HCT116 (cell line): ENCODE measurements at regions not wholly inside any gene's neighbourhood (a gene's known extent, or its start where the extent isn't known, plus 50 kb on each side); places are given as distances from the start of the nearest gene placed in this dataset.

Source experiments
- ATAC-seq: fragments of 200-7000 bp; cut with Tn5 transposase; 2 replicates; pipeline ENCODE4 v1.9.1; 2020; ENCODE audit warnings: mild to moderate bottlenecking, moderate library complexity
- BruUV-seq: library from RNA; stranded (reverse); fragments of 400-500 nt; replicated peaks from 2 replicates; lab custom pipeline; 2021; lab: Mats Ljungman, UMichigan
- CTCF ChIA-PET: fragments of 300-600 bp; sonication (Branson Sonifier 250); formaldehyde crosslinking; loops from one replicate; lab custom pipeline; 2021; ENCODE audit warnings: antibody characterized with exemption; lab: Charles Lee
- POLR2A ChIA-PET: fragments of 300-600, 350-600 bp; sonication (Branson Sonifier 250); formaldehyde crosslinking; loops from one replicate; lab custom pipeline; 2021; ENCODE audit warnings: antibody characterized with exemption; lab: Charles Lee
- RAD21 ChIA-PET, 2 experiments: fragments of 300-600 bp; sonication (Branson Sonifier 250); formaldehyde crosslinking; loops; one replicate each; lab custom pipeline; 2023; ENCODE audit warnings: low total read pairs in 2 of 2; ENCODE audit not compliant: uncharacterized antibody in 2 of 2, unreplicated experiment in 2 of 2, low non-redundant PET in 1 of 2; lab: Charles Lee
- DNase-seq: peaks from one replicate; pipeline ENCODE4 v3.0.0-alpha.2; 2010; ENCODE audit warnings: low read depth, low spot score
- H2AFZ ChIP-seq: fragments of 200-600 bp; shearing (Covaris generic), sonication (generic); 2 replicates; pipeline ENCODE4 v1.6.1; 2017; ENCODE audit warnings: low read depth, mixed run types, mixed read lengths, antibody characterized with exemption, low read length; ENCODE audit not compliant: poor library complexity, severe bottlenecking
- H3K27ac ChIP-seq: 2 replicates; pipeline ENCODE4 v1.5.1; 2012; ENCODE audit warnings: low read depth, low read length
- H3K27me3 ChIP-seq: fragments of 200-600 bp; sonication (generic); 2 replicates; pipeline ENCODE4 v1.6.1; 2016; ENCODE audit warnings: mixed run types, low read length, mixed read lengths; ENCODE audit not compliant: insufficient read depth
- H3K36me3 ChIP-seq, 2 experiments: fragments of 200-500 bp in 1 of 2; fragments of 200-600 bp in 1 of 2; sonication (Bioruptor generic) in 1 of 2; sonication (generic) in 1 of 2; 2 replicates each; pipeline versions ENCODE4 v1.5.1 to v1.6.1; 2014 to 2016; ENCODE audit warnings: low read length in 2 of 2, inconsistent platforms in 1 of 2, mixed read lengths in 1 of 2, mixed run types in 1 of 2; ENCODE audit not compliant: insufficient read depth in 2 of 2, control insufficient read depth in 1 of 2
- H3K4me1 ChIP-seq, 2 experiments: fragments of 200-600 bp in 1 of 2; sonication (generic) in 1 of 2; 2 replicates each; pipeline versions ENCODE4 v1.5.1 to v1.6.1; 2012 to 2017; ENCODE audit warnings: low read length in 2 of 2, inconsistent platforms in 1 of 2, mild to moderate bottlenecking in 1 of 2, mixed read lengths in 1 of 2, mixed run types in 1 of 2, moderate library complexity in 1 of 2; ENCODE audit not compliant: insufficient read depth in 2 of 2, control insufficient read depth in 1 of 2
- H3K4me2 ChIP-seq: fragments of 200-600 bp; sonication (generic); 2 replicates; pipeline ENCODE4 v1.6.1; 2017; ENCODE audit warnings: mixed run types, low read length, mixed read lengths
- H3K4me3 ChIP-seq, 2 experiments: fragments of 200-600 bp in 1 of 2; sonication (generic) in 1 of 2; replicated peaks in 1 of 2; 2 replicates each; pipeline ENCODE4 v1.5.1; 2011 to 2016; ENCODE audit warnings: low read length in 2 of 2, control low read depth in 1 of 2, low read depth in 1 of 2, mild to moderate bottlenecking in 1 of 2, mixed read lengths in 1 of 2, mixed run types in 1 of 2
- H3K79me2 ChIP-seq: fragments of 200-600 bp; sonication (generic); 2 replicates; pipeline ENCODE4 v1.6.1; 2017; ENCODE audit warnings: mild to moderate bottlenecking, mixed run types, low read length, moderate library complexity, mixed read lengths; ENCODE audit not compliant: insufficient read depth
- H3K9ac ChIP-seq: fragments of 200-600 bp; sonication (generic); 2 replicates; pipeline ENCODE4 v1.6.1; 2016; ENCODE audit warnings: low read length, mixed read lengths
- H3K9me2 ChIP-seq: fragments of 200-600 bp; sonication (generic), shearing (Covaris generic); 2 replicates; pipeline ENCODE4 v1.6.1; 2017; ENCODE audit warnings: mixed run types, mild to moderate bottlenecking, moderate library complexity; ENCODE audit not compliant: insufficient read depth
- H3K9me3 ChIP-seq, 2 experiments: fragments of 200-500 bp in 1 of 2; fragments of 200-600 bp in 1 of 2; sonication (Bioruptor generic) in 1 of 2; sonication (generic) in 1 of 2; 2 replicates each; pipeline ENCODE4 v1.6.1; 2014 to 2017; ENCODE audit warnings: low read length in 2 of 2, mixed read lengths in 2 of 2, inconsistent platforms in 1 of 2, low read depth in 1 of 2, mild to moderate bottlenecking in 1 of 2, mixed run types in 1 of 2, moderate library complexity in 1 of 2; ENCODE audit not compliant: control insufficient read depth in 1 of 2, insufficient read depth in 1 of 2
- H4K20me1 ChIP-seq: fragments of 200-600 bp; sonication (generic), shearing (Covaris generic); 2 replicates; pipeline ENCODE4 v1.6.1; 2017; ENCODE audit warnings: mixed run types, mild to moderate bottlenecking, moderate library complexity; ENCODE audit not compliant: insufficient read depth
- ATF3 ChIP-seq: IDR thresholded peaks from 2 replicates; pipeline ENCODE4 v1.6.1; 2012
- CBX3 ChIP-seq: IDR thresholded peaks from 2 replicates; pipeline ENCODE4 v1.6.1; 2012; ENCODE audit warnings: low read depth
- CEBPB ChIP-seq: IDR thresholded peaks from 2 replicates; pipeline ENCODE4 v1.6.1; 2012; ENCODE audit warnings: low read depth
- EGR1 ChIP-seq: IDR thresholded peaks from 2 replicates; pipeline ENCODE4 v1.6.1; 2012; ENCODE audit warnings: low read depth
- ELF1 ChIP-seq: IDR thresholded peaks from 2 replicates; pipeline ENCODE4 v1.6.1; 2012; ENCODE audit warnings: low read depth, borderline replicate concordance
- EZH2phosphoT487 ChIP-seq: fragments of 200-600 bp; IDR thresholded peaks from 2 replicates; pipeline ENCODE4 v1.6.1; 2018; ENCODE audit warnings: antibody characterized with exemption, borderline replicate concordance
- JUND ChIP-seq: IDR thresholded peaks from 2 replicates; pipeline ENCODE4 v1.6.1; 2012
- MAX ChIP-seq: IDR thresholded peaks from 2 replicates; pipeline ENCODE4 v1.6.1; 2012
- POLR2A ChIP-seq: IDR thresholded peaks from 2 replicates; pipeline ENCODE4 v1.7.0; 2011; ENCODE audit warnings: borderline replicate concordance; ENCODE audit not compliant: insufficient read depth, insufficient read length; ENCODE audit errors: extremely low read depth
- REST ChIP-seq: IDR thresholded peaks from 2 replicates; pipeline ENCODE4 v1.6.1; 2012; ENCODE audit warnings: low read depth
- SP1 ChIP-seq: IDR thresholded peaks from 2 replicates; pipeline ENCODE4 v1.6.1; 2012; ENCODE audit warnings: low read depth
- SRF ChIP-seq: IDR thresholded peaks from 2 replicates; pipeline ENCODE4 v1.6.1; 2012; ENCODE audit warnings: low read depth
- ZNF274 ChIP-seq: fragments of 200-500 bp; sonication (Bioruptor generic); IDR thresholded peaks from 2 replicates; pipeline ENCODE4 v1.6.1; 2014; ENCODE audit warnings: mild to moderate bottlenecking, low read depth, low read length, inconsistent platforms
- intact Hi-C: fragments of 100-400 bp; cut with micrococcal nuclease; formaldehyde crosslinking; loops from 2 replicates; pipeline ENCODE4 v1.10.0; 2022

GRCh38 chr19:31500946-31501345 lies 151.7 kb upstream of the TSHZ3 start:
- intact Hi-C loops = no loop called here

More at GRCh38 chr19:31500946-31501345, 151.7 kb upstream of the TSHZ3 start:
- Histone ChIP-seq H3K4me1 (no peaks in the 10 kb centered on the region), H3K9me3 (peaks cover 9 to 32% of the 10 kb centered on the region in 2 experiments; a peak in 2 of 4 replicates), H3K27ac (no peak overlapping the region), H3K36me3 (no peaks in the 10 kb centered on the region), H3K4me3 (no peak overlapping the region), H3K4me2 (no peak overlapping the region), H3K27me3 (no peaks in the 10 kb centered on the region), H4K20me1 (no peaks in the 10 kb centered on the region), H2AFZ (no peak overlapping the region), H3K79me2 (no peaks in the 10 kb centered on the region), H3K9ac (no peak overlapping the region), H3K9me2 (no peaks in the 10 kb centered on the region)
- POLR2A ChIA-PET = no interaction called here
- DNase-seq (no peak), ATAC-seq (no peak)
- BruUV-seq = no TSS peak
- RAD21 ChIA-PET = no interaction called here
- CTCF ChIA-PET = no interaction called here
- TF ChIP-seq ELF1 (no peak), EGR1 (no peak), ZNF274 (no peak), EZH2phosphoT487 (no peak), REST (no peak), MAX (no peak), CEBPB (no peak), JUND (no peak), POLR2A (no peak), ATF3 (no peak), SRF (no peak), SP1 (no peak), CBX3 (no peak)
